ENCODE measurements at regions not wholly inside any gene's neighbourhood (a gene's known extent, or its start where the extent isn't known, plus 50 kb on each side); places are given as distances from the start of the nearest gene placed in this dataset.

GRCh38 chr14:103273745-103274615 is 60.1 kb upstream of the EIF5 start:
- Histone ChIP-seq H3K9me3 (ENCODE audit: low read length) (no peaks in the 10 kb centered on the region), H2AFZ (ENCODE audit: low read length) (no peak overlapping the region), H3K9ac (ENCODE audit: low read length) (no peak overlapping the region), H3K79me2 (ENCODE audit: low read length) (no peaks in the 10 kb centered on the region), H3K27me3 (ENCODE audit: low read length) (no peaks in the 10 kb centered on the region), H3K4me1 (ENCODE audit: insufficient read depth, low read length) (no peaks in the 10 kb centered on the region), H3K9me2 (replicated peaks; ENCODE audit: low read length) (no peaks in the 10 kb centered on the region), H3F3A (ENCODE audit: low read length, unreplicated experiment) (no peaks in the 10 kb centered on the region), H3K27ac (ENCODE audit: low read length) (no peak overlapping the region), H3K4me3 (ENCODE audit: low read length) (no peak overlapping the region), H3K4me2 (ENCODE audit: low read length) (no peak overlapping the region), H3K36me3 (ENCODE audit: low read depth, low read length) (no peaks in the 10 kb centered on the region), H4K20me1 (ENCODE audit: low read length) (no peaks in the 10 kb centered on the region)
- intact Hi-C loops (cut with micrococcal nuclease), result no loop called here
- ChIA-PET POLR2A (ENCODE audit: unreplicated experiment) (no interaction called here), CTCF (no interaction called here)
- no peak for DNase-seq
- TF ChIP-seq EZH2 (IDR thresholded peaks at IDR 0.05; ENCODE audit: low read length, unreplicated experiment), result no peak
- TF ChIP-seq CTCF (conservative IDR thresholded peaks at IDR 0.05; ENCODE audit: low read depth, low read length), result no peak
- TF ChIP-seq EZH2phosphoT487 (IDR thresholded peaks at IDR 0.05; ENCODE audit: borderline replicate concordance, low read length), result no peak
- no peak for ATAC-seq
- BruUV-seq (replicated peaks), result no TSS peak

GRCh38 chr14:103275000-103275399 is 59.0 kb upstream of the EIF5 start:
- no peaks in the 10 kb centered on the region for H4K20me1 ChIP-seq (ENCODE audit: low read length)
- H3K36me3 ChIP-seq (ENCODE audit: low read depth, low read length), result no peaks in the 10 kb centered on the region
- no peaks in the 10 kb centered on the region for H3K4me1 ChIP-seq (ENCODE audit: insufficient read depth, low read length)
- no peaks in the 10 kb centered on the region for H3K27me3 ChIP-seq (ENCODE audit: low read length)
- intact Hi-C loops (cut with micrococcal nuclease), result no loop called here
- ATAC-seq, result no peak
- H3K79me2 ChIP-seq (ENCODE audit: low read length), result no peaks in the 10 kb centered on the region
- CTCF ChIA-PET, result no interaction called here
- BruUV-seq (replicated peaks), result no TSS peak
- no peak overlapping the region for H3K4me3 ChIP-seq (ENCODE audit: low read length)
- TF ChIP-seq EZH2 (IDR thresholded peaks at IDR 0.05; ENCODE audit: low read length, unreplicated experiment) (no peak), CTCF (conservative IDR thresholded peaks at IDR 0.05; ENCODE audit: low read depth, low read length) (no peak), EZH2phosphoT487 (IDR thresholded peaks at IDR 0.05; ENCODE audit: borderline replicate concordance, low read length) (no peak)
- no peak overlapping the region for H3K9ac ChIP-seq (ENCODE audit: low read length)
- no peak overlapping the region for H3K27ac ChIP-seq (ENCODE audit: low read length)
- no peaks in the 10 kb centered on the region for H3K9me2 ChIP-seq (replicated peaks; ENCODE audit: low read length)
- DNase-seq, result no peak
- H3F3A ChIP-seq (ENCODE audit: low read length, unreplicated experiment), result no peaks in the 10 kb centered on the region
- H2AFZ ChIP-seq (ENCODE audit: low read length), result no peak overlapping the region
- POLR2A ChIA-PET (ENCODE audit: unreplicated experiment), result no interaction called here
- H3K9me3 ChIP-seq (ENCODE audit: low read length), result no peaks in the 10 kb centered on the region
- no peak overlapping the region for H3K4me2 ChIP-seq (ENCODE audit: low read length)

- H3K27ac ChIP-seq (ENCODE audit: low read length), result no peak overlapping the region
- no peak overlapping the region for H3K4me3 ChIP-seq (ENCODE audit: low read length)
- DNase-seq (no peak), ATAC-seq (no peak)
- no peaks in the 10 kb centered on the region for H4K20me1 ChIP-seq (ENCODE audit: low read length)
- no peaks in the 10 kb centered on the region for H3K4me1 ChIP-seq (ENCODE audit: insufficient read depth, low read length)
- H3K9me3 ChIP-seq (ENCODE audit: low read length), result no peaks in the 10 kb centered on the region
- no peak overlapping the region for H2AFZ ChIP-seq (ENCODE audit: low read length)
- no peaks in the 10 kb centered on the region for H3K27me3 ChIP-seq (ENCODE audit: low read length)
- no peak for TF ChIP-seq EZH2 (IDR thresholded peaks at IDR 0.05; ENCODE audit: low read length, unreplicated experiment)
- TF ChIP-seq CTCF (conservative IDR thresholded peaks at IDR 0.05; ENCODE audit: low read depth, low read length), result no peak
- TF ChIP-seq EZH2phosphoT487 (IDR thresholded peaks at IDR 0.05; ENCODE audit: borderline replicate concordance, low read length), result no peak
- no peaks in the 10 kb centered on the region for H3K36me3 ChIP-seq (ENCODE audit: low read depth, low read length)
- ChIA-PET POLR2A (ENCODE audit: unreplicated experiment) (no interaction called here), CTCF (no interaction called here)
- no peak overlapping the region for H3K4me2 ChIP-seq (ENCODE audit: low read length)
- intact Hi-C loops (cut with micrococcal nuclease), result no loop called here
- no peak overlapping the region for H3K9ac ChIP-seq (ENCODE audit: low read length)
- no peaks in the 10 kb centered on the region for H3K79me2 ChIP-seq (ENCODE audit: low read length)
- no peaks in the 10 kb centered on the region for H3K9me2 ChIP-seq (replicated peaks; ENCODE audit: low read length)
- H3F3A ChIP-seq (ENCODE audit: low read length, unreplicated experiment), result no peaks in the 10 kb centered on the region
- no TSS peak for BruUV-seq (replicated peaks)
Observed at GRCh38 chr14:103277931-103278330, 56.1 kb upstream of the EIF5 start.

Measured in PC-3 (cell line).